ENCODE measurements at regions not wholly inside any gene's neighbourhood (a gene's known extent, or its start where the extent isn't known, plus 50 kb on each side); places are given as distances from the start of the nearest gene placed in this dataset.

DNA sequence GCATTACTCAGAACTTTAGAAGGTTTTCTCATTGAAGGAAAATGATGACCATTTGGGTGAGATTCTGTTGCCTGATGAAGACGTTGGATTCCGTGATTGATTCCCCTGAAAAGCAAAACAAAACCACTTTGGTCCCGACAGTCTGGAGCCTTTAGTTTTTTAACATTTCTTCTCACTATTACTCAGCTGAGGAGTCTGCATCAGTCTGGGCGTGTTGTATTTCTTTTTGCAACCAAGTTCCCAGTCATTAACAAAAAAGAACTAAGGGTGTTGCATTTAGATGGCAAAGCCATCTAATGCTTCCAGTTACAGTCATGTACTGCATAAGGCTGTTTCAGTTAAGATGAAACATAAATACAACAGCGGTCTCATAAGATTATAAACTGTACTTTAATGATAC lies 343.1 kb upstream of the CDH2 start:
- H3K27me3 ChIP-seq (ENCODE audit: control insufficient read depth, extremely low read depth, insufficient read depth, low read length), result no peaks in the 10 kb centered on the region
- no peak for DNase-seq (ENCODE audit: low read depth, low spot score)
- H3K9me3 ChIP-seq (ENCODE audit: control insufficient read depth, low read depth, low read length), result no peaks in the 10 kb centered on the region
- H3K9ac ChIP-seq (ENCODE audit: control insufficient read depth, extremely low read depth, insufficient read depth, low read length), result no peak overlapping the region
- no peaks in the 10 kb centered on the region for H3K79me2 ChIP-seq (ENCODE audit: control insufficient read depth, insufficient read depth, low read length)
- H2AFZ ChIP-seq (ENCODE audit: control insufficient read depth, low read length), result no peak overlapping the region
- no peaks in the 10 kb centered on the region for H3K9me1 ChIP-seq (ENCODE audit: control insufficient read depth, extremely low read depth, insufficient read depth, low read length)
- H3K36me3 ChIP-seq (ENCODE audit: control insufficient read depth in 2 of 2, extremely low read depth in 1 of 2, insufficient read depth in 2 of 2, low read length in 2 of 2), result no peaks in the 10 kb centered on the region
- dilution Hi-C loops (cut with MboI; ENCODE audit: extremely low pct_ligation_motif_present, low sequenced_read_pairs), result no loop called here
- no peak overlapping the region for H3K4me2 ChIP-seq (ENCODE audit: control insufficient read depth, extremely low read depth, insufficient read depth, low read depth, low read length)
- no peak for TF ChIP-seq EZH2 (IDR thresholded peaks at IDR 0.05; ENCODE audit: low read length)
- TF ChIP-seq, protein P1, sequence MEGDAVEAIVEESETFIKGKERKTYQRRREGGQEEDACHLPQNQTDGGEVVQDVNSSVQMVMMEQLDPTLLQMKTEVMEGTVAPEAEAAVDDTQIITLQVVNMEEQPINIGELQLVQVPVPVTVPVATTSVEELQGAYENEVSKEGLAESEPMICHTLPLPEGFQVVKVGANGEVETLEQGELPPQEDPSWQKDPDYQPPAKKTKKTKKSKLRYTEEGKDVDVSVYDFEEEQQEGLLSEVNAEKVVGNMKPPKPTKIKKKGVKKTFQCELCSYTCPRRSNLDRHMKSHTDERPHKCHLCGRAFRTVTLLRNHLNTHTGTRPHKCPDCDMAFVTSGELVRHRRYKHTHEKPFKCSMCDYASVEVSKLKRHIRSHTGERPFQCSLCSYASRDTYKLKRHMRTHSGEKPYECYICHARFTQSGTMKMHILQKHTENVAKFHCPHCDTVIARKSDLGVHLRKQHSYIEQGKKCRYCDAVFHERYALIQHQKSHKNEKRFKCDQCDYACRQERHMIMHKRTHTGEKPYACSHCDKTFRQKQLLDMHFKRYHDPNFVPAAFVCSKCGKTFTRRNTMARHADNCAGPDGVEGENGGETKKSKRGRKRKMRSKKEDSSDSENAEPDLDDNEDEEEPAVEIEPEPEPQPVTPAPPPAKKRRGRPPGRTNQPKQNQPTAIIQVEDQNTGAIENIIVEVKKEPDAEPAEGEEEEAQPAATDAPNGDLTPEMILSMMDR (optimal IDR thresholded peaks at IDR 0.05 in 1 of 3, IDR thresholded peaks at IDR 0.05 in 1 of 3, conservative IDR thresholded peaks at IDR 0.05 in 1 of 3; ENCODE audit: extremely low read depth in 1 of 3, insufficient read depth in 2 of 3, low read length in 3 of 3), result no peak
- no peaks in the 10 kb centered on the region for H3K4me1 ChIP-seq (ENCODE audit: control insufficient read depth, extremely low read depth, insufficient read depth, low read length)
- H3K27ac ChIP-seq (ENCODE audit: control insufficient read depth, insufficient read depth, low read length), result no peak overlapping the region
- FAIRE-seq, result no peak
- no peak overlapping the region for H3K4me3 ChIP-seq (ENCODE audit: control insufficient read depth in 2 of 3, extremely low read depth in 1 of 3, insufficient read depth in 2 of 3, low read depth in 1 of 3, low read length in 3 of 3)
- no peaks in the 10 kb centered on the region for H4K20me1 ChIP-seq (ENCODE audit: control insufficient read depth, extremely low read depth, insufficient read depth, low read length)

DNA sequence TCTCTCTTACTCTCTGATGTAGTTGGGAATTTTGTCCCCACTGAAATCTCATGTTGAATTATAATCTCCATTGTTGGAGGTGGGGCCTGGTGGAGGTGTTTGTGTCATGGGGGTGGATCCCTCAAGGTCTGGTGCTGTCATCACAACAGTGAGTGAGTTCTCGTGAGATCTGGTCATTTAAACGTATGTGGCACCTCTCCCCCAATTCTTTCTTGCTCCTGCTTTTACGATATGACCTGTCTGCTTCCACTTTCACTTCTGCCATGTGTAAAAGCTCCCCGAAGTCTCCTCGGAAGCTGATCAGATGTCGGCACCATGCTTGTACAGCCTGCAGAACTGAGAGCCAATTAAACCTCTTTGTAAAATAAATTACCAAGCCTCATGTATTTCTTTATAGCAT lies 337.8 kb upstream of the CDH2 start:
- dilution Hi-C loops (cut with MboI; ENCODE audit: extremely low pct_ligation_motif_present, low sequenced_read_pairs), result no loop called here
- no peak overlapping the region for H3K27ac ChIP-seq (ENCODE audit: control insufficient read depth, insufficient read depth, low read length)
- H3K9me3 ChIP-seq (ENCODE audit: control insufficient read depth, low read depth, low read length), result no peaks in the 10 kb centered on the region
- H3K27me3 ChIP-seq (ENCODE audit: control insufficient read depth, extremely low read depth, insufficient read depth, low read length), result no peaks in the 10 kb centered on the region
- H3K4me1 ChIP-seq (ENCODE audit: control insufficient read depth, extremely low read depth, insufficient read depth, low read length), result peaks cover 3% of the 10 kb centered on the region
- no peak overlapping the region for H3K9ac ChIP-seq (ENCODE audit: control insufficient read depth, extremely low read depth, insufficient read depth, low read length)
- no peaks in the 10 kb centered on the region for H3K79me2 ChIP-seq (ENCODE audit: control insufficient read depth, insufficient read depth, low read length)
- H3K36me3 ChIP-seq (ENCODE audit: control insufficient read depth in 2 of 2, extremely low read depth in 1 of 2, insufficient read depth in 2 of 2, low read length in 2 of 2), result no peaks in the 10 kb centered on the region
- no peak overlapping the region for H2AFZ ChIP-seq (ENCODE audit: control insufficient read depth, low read length)
- no peak for FAIRE-seq
- H4K20me1 ChIP-seq (ENCODE audit: control insufficient read depth, extremely low read depth, insufficient read depth, low read length), result no peaks in the 10 kb centered on the region
- no peak for DNase-seq (ENCODE audit: low read depth, low spot score)
- TF ChIP-seq, protein P1 (optimal IDR thresholded peaks at IDR 0.05 in 1 of 3, IDR thresholded peaks at IDR 0.05 in 1 of 3, conservative IDR thresholded peaks at IDR 0.05 in 1 of 3; ENCODE audit: extremely low read depth in 1 of 3, insufficient read depth in 2 of 3, low read length in 3 of 3), result no peak
- no peak for TF ChIP-seq EZH2 (IDR thresholded peaks at IDR 0.05; ENCODE audit: low read length)
- H3K4me2 ChIP-seq (ENCODE audit: control insufficient read depth, extremely low read depth, insufficient read depth, low read depth, low read length), result no peak overlapping the region
- H3K9me1 ChIP-seq (ENCODE audit: control insufficient read depth, extremely low read depth, insufficient read depth, low read length), result no peaks in the 10 kb centered on the region
- no peak overlapping the region for H3K4me3 ChIP-seq (ENCODE audit: control insufficient read depth in 2 of 3, extremely low read depth in 1 of 3, insufficient read depth in 2 of 3, low read depth in 1 of 3, low read length in 3 of 3)

Measured in keratinocyte (primary cell).